ENCODE measurements at regions not wholly inside any gene's neighbourhood (a gene's known extent, or its start where the extent isn't known, plus 50 kb on each side); places are given as distances from the start of the nearest gene placed in this dataset.

GRCh38 chrX:33465137-33465536 is 253.8 kb upstream of the DMD start:
- no peak for DNase-seq

GRCh38 chrX:33457102-33457501 is 245.8 kb upstream of the DMD start:
- DNase-seq: no peak

- DNase-seq: no peak
These were observed 235.9 kb upstream of the DMD start for GRCh38 chrX:33447285-33447684.

- DNase-seq: peak; percentile 34 to 63
These were observed 223.1 kb upstream of the DMD start for GRCh38 chrX:33434256-33435092.

GRCh38 chrX:33416273-33416805 is 205.0 kb upstream of the DMD start:
- DNase-seq: no peak

- DNase-seq: no peak
These were observed 204.1 kb upstream of the DMD start for GRCh38 chrX:33415459-33415858.

GRCh38 chrX:33385546-33385945 is 174.2 kb upstream of the DMD start:
- DNase-seq: no peak

GRCh38 chrX:33379839-33380238 is 168.5 kb upstream of the DMD start:
- no peak for DNase-seq

- no peak for DNase-seq
These were observed 146.3 kb upstream of the DMD start for GRCh38 chrX:33357606-33358005.

GRCh38 chrX:33339219-33339618 is 127.9 kb upstream of the DMD start:
- DNase-seq: peak in 1 of 2 experiments; percentile 3

- peak in 1 of 2 experiments; percentile 14 for DNase-seq
These were observed 125.4 kb upstream of the DMD start for GRCh38 chrX:33336783-33337182.

- DNase-seq: no peak
These were observed 121.9 kb upstream of the DMD start for GRCh38 chrX:33333271-33333670.

- DNase-seq: no peak
These were observed 119.4 kb upstream of the DMD start for GRCh38 chrX:33330798-33331197.

GRCh38 chrX:33324099-33324498 is 112.8 kb upstream of the DMD start:
- DNase-seq: no peak

- no peak for DNase-seq
These were observed 96.6 kb upstream of the DMD start for GRCh38 chrX:33307911-33308354.

- DNase-seq: no peak
These were observed 87.3 kb upstream of the DMD start for GRCh38 chrX:33298622-33299021.

- DNase-seq: no peak
These were observed 74.2 kb upstream of the DMD start for GRCh38 chrX:33285550-33285949.

GRCh38 chrX:33277046-33277445 is 65.7 kb upstream of the DMD start:
- no peak for DNase-seq

GRCh38 chrX:33273535-33273934 is 62.2 kb upstream of the DMD start:
- DNase-seq: no peak

- no peak for DNase-seq
These were observed 61.6 kb upstream of the DMD start for GRCh38 chrX:33272986-33273385.

Measured in NCI-H524 (cell line).